ENCODE measurements at regions not wholly inside any gene's neighbourhood (a gene's known extent, or its start where the extent isn't known, plus 50 kb on each side); places are given as distances from the start of the nearest gene placed in this dataset.

- H3K4ac ChIP-seq (replicated peaks; ENCODE audit: insufficient read length, low read depth, low read length): no peak overlapping the region
- no peak overlapping the region for H3K27ac ChIP-seq (ENCODE audit: low read depth, low read length)
- H3K23ac ChIP-seq (ENCODE audit: insufficient read length): no peak overlapping the region
- H3K9me3 ChIP-seq (ENCODE audit: insufficient read depth in 2 of 2, low read depth in 1 of 2, low read length in 1 of 2): peaks cover 0 to 3% of the 10 kb centered on the region in 2 experiments; a peak in 1 of 4 replicates
- H3K27me3 ChIP-seq (replicated peaks in 1 of 4; ENCODE audit: control insufficient read depth in 3 of 4, extremely low read depth in 1 of 4, insufficient read depth in 3 of 4, low read length in 3 of 4): no peaks in the 10 kb centered on the region
- DNase-seq (ENCODE audit: low read depth in 1 of 2, low spot score in 2 of 2): no peak
- no peaks in the 10 kb centered on the region for H3K23me2 ChIP-seq (ENCODE audit: low read depth, low read length)
- H2AK5ac ChIP-seq (ENCODE audit: low read depth, low read length): no peak overlapping the region
- H3K18ac ChIP-seq (ENCODE audit: extremely low read depth, low read length): no peak overlapping the region
- H4K91ac ChIP-seq (replicated peaks; ENCODE audit: insufficient read length, low read length): no peak overlapping the region
- FAIRE-seq: no peak
- H2BK5ac ChIP-seq (ENCODE audit: low read depth, low read length): no peak overlapping the region
- ChIA-PET CTCF (ENCODE audit: partially characterized antibody) (interaction anchor here (1.2 to 1.6 kb wide), 3 partner anchors 13 to 120 kb away, joined by 3 to 4 read pairs (median 3); no protein-coding TSS in a partner anchor), POLR2A (ENCODE audit: partially characterized antibody) (no interaction called here)
- H3K4me2 ChIP-seq (ENCODE audit: insufficient read depth in 1 of 2, low read depth in 2 of 2, low read length in 2 of 2): no peak overlapping the region
- no peak overlapping the region for H3K9ac ChIP-seq (replicated peaks in 1 of 4; ENCODE audit: extremely low read depth in 1 of 4, low read depth in 3 of 4, low read length in 3 of 4)
- H2BK20ac ChIP-seq (ENCODE audit: low read length): no peak overlapping the region
- no peak overlapping the region for H3K14ac ChIP-seq (ENCODE audit: insufficient read length)
- H4K8ac ChIP-seq (ENCODE audit: extremely low read depth, insufficient read depth, low read length): no peak overlapping the region
- H2BK12ac ChIP-seq (ENCODE audit: low read depth, low read length): no peak overlapping the region
- no peaks in the 10 kb centered on the region for H3K36me3 ChIP-seq (ENCODE audit: control insufficient read depth in 2 of 4, insufficient read depth in 4 of 4, low read length in 3 of 4)
- H4K5ac ChIP-seq (ENCODE audit: insufficient read length, low read depth, low read length): no peak overlapping the region
- no peaks in the 10 kb centered on the region for H3K79me1 ChIP-seq (ENCODE audit: low read depth, low read length)
- no peak overlapping the region for H3K56ac ChIP-seq (replicated peaks; ENCODE audit: insufficient read length, low read depth, low read length)
- no peak overlapping the region for H3K4me3 ChIP-seq (ENCODE audit: extremely low read depth in 1 of 4, insufficient read depth in 2 of 4, low read depth in 3 of 4, low read length in 4 of 4)
- no peaks in the 10 kb centered on the region for H3K4me1 ChIP-seq (replicated peaks in 1 of 4; ENCODE audit: control insufficient read depth in 3 of 4, insufficient read depth in 4 of 4, low read length in 3 of 4)
- no peaks in the 10 kb centered on the region for H4K20me1 ChIP-seq (replicated peaks in 1 of 2; ENCODE audit: control insufficient read depth in 1 of 2, insufficient read depth in 2 of 2, low read length in 2 of 2)
- no peak overlapping the region for H2BK120ac ChIP-seq (replicated peaks; ENCODE audit: low read depth, low read length)
- no peaks in the 10 kb centered on the region for H3K79me2 ChIP-seq (ENCODE audit: control insufficient read depth in 1 of 2, insufficient read depth in 2 of 2, low read length in 2 of 2)
- no peak overlapping the region for H2BK15ac ChIP-seq (ENCODE audit: low read length)
- WGBS, 2 experiments (ENCODE audit: extremely low coverage in 1 of 2, insufficient coverage in 1 of 2, insufficient read length in 1 of 2, insufficient replicate concordance in 2 of 2, low coverage in 1 of 2, low lambda C conversion rate in 2 of 2, missing lambda C conversion rate in 1 of 2): 77% methylated on average over 5 of the region's 5 CpGs; no CpG with 5 or more reads in 1 of the 2 experiments
- no peak overlapping the region for H2AFZ ChIP-seq (ENCODE audit: low read length)
- TF ChIP-seq EZH2 (IDR thresholded peaks at IDR 0.05; ENCODE audit: low read depth, low read length, severe bottlenecking): no peak
- no peak for TF ChIP-seq BRCA1 (IDR thresholded peaks at IDR 0.05; ENCODE audit: low read depth, low read length)
- no peak for TF ChIP-seq TEAD4 (IDR thresholded peaks at IDR 0.05; ENCODE audit: low read depth, low read length)
- no peak for TF ChIP-seq CTCF (IDR thresholded peaks at IDR 0.05; ENCODE audit: control extremely low read depth in 1 of 3, insufficient read depth in 1 of 3, low read depth in 1 of 3, low read length in 3 of 3)
- TF ChIP-seq BACH1 (IDR thresholded peaks at IDR 0.05; ENCODE audit: low read length): no peak
- no peak for TF ChIP-seq KDM1A (IDR thresholded peaks at IDR 0.05; ENCODE audit: borderline replicate concordance, low read length)
- no peak for TF ChIP-seq CBX5 (IDR thresholded peaks at IDR 0.05; ENCODE audit: low read depth, low read length)
- no peak for TF ChIP-seq SIX5 (IDR thresholded peaks at IDR 0.05; ENCODE audit: low read depth, low read length)
- TF ChIP-seq GTF2F1 (IDR thresholded peaks at IDR 0.05; ENCODE audit: borderline replicate concordance, low read depth, low read length): no peak
- no peak for TF ChIP-seq ASH2L (IDR thresholded peaks at IDR 0.05; ENCODE audit: low read length)
- no peak for TF ChIP-seq SP2 (IDR thresholded peaks at IDR 0.05; ENCODE audit: low read length)
- TF ChIP-seq HDAC6 (IDR thresholded peaks at IDR 0.05; ENCODE audit: low read depth, low read length): no peak
- no peak for TF ChIP-seq SIRT6 (IDR thresholded peaks at IDR 0.05; ENCODE audit: low read length)
These were observed 55.9 kb upstream of the SERP2 start for GRCh38 chr13:44317752-44318151.
